ENCODE measurements at regions not wholly inside any gene's neighbourhood (a gene's known extent, or its start where the extent isn't known, plus 50 kb on each side); places are given as distances from the start of the nearest gene placed in this dataset.
"Not testable (repeated sequence)": the region's sequence is repeated elsewhere in the genome, so short reads cannot be mapped to it uniquely, and the experiment has no call there.

GRCh38 chr5:152739916-152740315, 334.8 kb upstream of the NMUR2 start:
- Histone ChIP-seq H3K27me3 (ENCODE audit: control insufficient read depth in 2 of 2, insufficient read depth in 1 of 2, low read length in 1 of 2) (no peaks in the 10 kb centered on the region), H3K27ac (ENCODE audit: low read depth in 1 of 2, low read length in 1 of 2) (no peak overlapping the region), H3K4me1 (ENCODE audit: control insufficient read depth in 2 of 2, insufficient read depth in 2 of 2, low read length in 2 of 2) (no peaks in the 10 kb centered on the region), H3K36me3 (ENCODE audit: control insufficient read depth in 2 of 2, insufficient read depth in 2 of 2, low read length in 1 of 2) (no peaks in the 10 kb centered on the region), H3K9me3 (ENCODE audit: control insufficient read depth in 2 of 2, insufficient read depth in 1 of 2, low read length in 1 of 2) (peaks cover 1 to 9% of the 10 kb centered on the region in 2 donors), H3K4me3 (ENCODE audit: low read length in 2 of 2) (no peak overlapping the region)
- DNase-seq (ENCODE audit: low read depth in 6 of 9, low spot score in 9 of 9), result no peak

GRCh38 chr5:152741126-152741525, 336.0 kb upstream of the NMUR2 start:
- H3K4me3 ChIP-seq (ENCODE audit: low read length in 2 of 2); H3K4me1 ChIP-seq (ENCODE audit: control insufficient read depth in 2 of 2, insufficient read depth in 2 of 2, low read length in 2 of 2); H3K27ac ChIP-seq (ENCODE audit: low read depth in 1 of 2, low read length in 1 of 2); H3K27me3 ChIP-seq (ENCODE audit: control insufficient read depth in 2 of 2, insufficient read depth in 1 of 2, low read length in 1 of 2); DNase-seq (ENCODE audit: low read depth in 6 of 9, low spot score in 9 of 9); H3K9me3 ChIP-seq (ENCODE audit: control insufficient read depth in 2 of 2, insufficient read depth in 1 of 2, low read length in 1 of 2); H3K36me3 ChIP-seq (ENCODE audit: control insufficient read depth in 2 of 2, insufficient read depth in 2 of 2, low read length in 1 of 2): not testable (repeated sequence)
- 84% methylated on average over 10 of the region's 10 CpGs for WGBS

GRCh38 chr5:152787709-152788217, 382.7 kb upstream of the NMUR2 start:
- H3K4me3 ChIP-seq (ENCODE audit: low read length in 2 of 2); H3K36me3 ChIP-seq (ENCODE audit: control insufficient read depth in 2 of 2, insufficient read depth in 2 of 2, low read length in 1 of 2); DNase-seq (ENCODE audit: low read depth in 6 of 9, low spot score in 9 of 9); H3K4me1 ChIP-seq (ENCODE audit: control insufficient read depth in 2 of 2, insufficient read depth in 2 of 2, low read length in 2 of 2); H3K27ac ChIP-seq (ENCODE audit: low read depth in 1 of 2, low read length in 1 of 2); H3K27me3 ChIP-seq (ENCODE audit: control insufficient read depth in 2 of 2, insufficient read depth in 1 of 2, low read length in 1 of 2); H3K9me3 ChIP-seq (ENCODE audit: control insufficient read depth in 2 of 2, insufficient read depth in 1 of 2, low read length in 1 of 2): not testable (repeated sequence)
- WGBS, result 66% methylated on average over 6 of the region's 6 CpGs

- 89% methylated on average over 2 of the region's 2 CpGs for WGBS
- Histone ChIP-seq H3K9me3 (ENCODE audit: control insufficient read depth in 2 of 2, insufficient read depth in 1 of 2, low read length in 1 of 2) (no peaks in the 10 kb centered on the region), H3K27me3 (ENCODE audit: control insufficient read depth in 2 of 2, insufficient read depth in 1 of 2, low read length in 1 of 2) (no peaks in the 10 kb centered on the region), H3K4me1 (ENCODE audit: control insufficient read depth in 2 of 2, insufficient read depth in 2 of 2, low read length in 2 of 2) (no peaks in the 10 kb centered on the region), H3K36me3 (ENCODE audit: control insufficient read depth in 2 of 2, insufficient read depth in 2 of 2, low read length in 1 of 2) (no peaks in the 10 kb centered on the region), H3K27ac (ENCODE audit: low read depth in 1 of 2, low read length in 1 of 2) (no peak overlapping the region), H3K4me3 (ENCODE audit: low read length in 2 of 2) (no peak overlapping the region)
- no peak for DNase-seq (ENCODE audit: low read depth in 6 of 9, low spot score in 9 of 9)
Observed at GRCh38 chr5:152801886-152802285, 396.8 kb upstream of the NMUR2 start.

- no peak for DNase-seq (ENCODE audit: low read depth in 6 of 9, low spot score in 9 of 9)
- Histone ChIP-seq H3K9me3 (ENCODE audit: control insufficient read depth in 2 of 2, insufficient read depth in 1 of 2, low read length in 1 of 2) (no peaks in the 10 kb centered on the region), H3K27me3 (ENCODE audit: control insufficient read depth in 2 of 2, insufficient read depth in 1 of 2, low read length in 1 of 2) (no peaks in the 10 kb centered on the region), H3K4me1 (ENCODE audit: control insufficient read depth in 2 of 2, insufficient read depth in 2 of 2, low read length in 2 of 2) (no peaks in the 10 kb centered on the region), H3K4me3 (ENCODE audit: low read length in 2 of 2) (no peak overlapping the region), H3K27ac (ENCODE audit: low read depth in 1 of 2, low read length in 1 of 2) (no peak overlapping the region), H3K36me3 (ENCODE audit: control insufficient read depth in 2 of 2, insufficient read depth in 2 of 2, low read length in 1 of 2) (no peaks in the 10 kb centered on the region)
- WGBS, result 69% methylated on average over 3 of the region's 3 CpGs
Observed at GRCh38 chr5:152804179-152804578, 399.1 kb upstream of the NMUR2 start.

- Histone ChIP-seq H3K36me3 (ENCODE audit: control insufficient read depth in 2 of 2, insufficient read depth in 2 of 2, low read length in 1 of 2) (no peaks in the 10 kb centered on the region), H3K27ac (ENCODE audit: low read depth in 1 of 2, low read length in 1 of 2) (no peak overlapping the region), H3K4me3 (ENCODE audit: low read length in 2 of 2) (no peak overlapping the region), H3K4me1 (ENCODE audit: control insufficient read depth in 2 of 2, insufficient read depth in 2 of 2, low read length in 2 of 2) (no peaks in the 10 kb centered on the region), H3K27me3 (ENCODE audit: control insufficient read depth in 2 of 2, insufficient read depth in 1 of 2, low read length in 1 of 2) (no peaks in the 10 kb centered on the region), H3K9me3 (ENCODE audit: control insufficient read depth in 2 of 2, insufficient read depth in 1 of 2, low read length in 1 of 2) (no peaks in the 10 kb centered on the region)
- no peak for DNase-seq (ENCODE audit: low read depth in 6 of 9, low spot score in 9 of 9)
- WGBS, result 86% methylated on average over 5 of the region's 5 CpGs
Observed at GRCh38 chr5:152811988-152812387, 406.9 kb upstream of the NMUR2 start.

GRCh38 chr5:152813526-152813925, 408.4 kb upstream of the NMUR2 start:
- Histone ChIP-seq H3K4me3 (ENCODE audit: low read length in 2 of 2) (no peak overlapping the region), H3K9me3 (ENCODE audit: control insufficient read depth in 2 of 2, insufficient read depth in 1 of 2, low read length in 1 of 2) (no peaks in the 10 kb centered on the region), H3K27ac (ENCODE audit: low read depth in 1 of 2, low read length in 1 of 2) (no peak overlapping the region), H3K4me1 (ENCODE audit: control insufficient read depth in 2 of 2, insufficient read depth in 2 of 2, low read length in 2 of 2) (no peaks in the 10 kb centered on the region), H3K27me3 (ENCODE audit: control insufficient read depth in 2 of 2, insufficient read depth in 1 of 2, low read length in 1 of 2) (no peaks in the 10 kb centered on the region), H3K36me3 (ENCODE audit: control insufficient read depth in 2 of 2, insufficient read depth in 2 of 2, low read length in 1 of 2) (no peaks in the 10 kb centered on the region)
- no peak for DNase-seq (ENCODE audit: low read depth in 6 of 9, low spot score in 9 of 9)
- 94% methylated on average over 6 of the region's 6 CpGs for WGBS

GRCh38 chr5:152819891-152820290, 414.8 kb upstream of the NMUR2 start:
- no peaks in the 10 kb centered on the region for H3K4me1 ChIP-seq (ENCODE audit: control insufficient read depth in 2 of 2, insufficient read depth in 2 of 2, low read length in 2 of 2)
- no peaks in the 10 kb centered on the region for H3K27me3 ChIP-seq (ENCODE audit: control insufficient read depth in 2 of 2, insufficient read depth in 1 of 2, low read length in 1 of 2)
- no peaks in the 10 kb centered on the region for H3K36me3 ChIP-seq (ENCODE audit: control insufficient read depth in 2 of 2, insufficient read depth in 2 of 2, low read length in 1 of 2)
- no peak overlapping the region for H3K27ac ChIP-seq (ENCODE audit: low read depth in 1 of 2, low read length in 1 of 2)
- no peaks in the 10 kb centered on the region for H3K9me3 ChIP-seq (ENCODE audit: control insufficient read depth in 2 of 2, insufficient read depth in 1 of 2, low read length in 1 of 2)
- no peak for DNase-seq (ENCODE audit: low read depth in 6 of 9, low spot score in 9 of 9)
- no peak overlapping the region for H3K4me3 ChIP-seq (ENCODE audit: low read length in 2 of 2)

GRCh38 chr5:152824316-152824715, 419.2 kb upstream of the NMUR2 start:
- no peaks in the 10 kb centered on the region for H3K36me3 ChIP-seq (ENCODE audit: control insufficient read depth in 2 of 2, insufficient read depth in 2 of 2, low read length in 1 of 2)

GRCh38 chr5:152838241-152838786, 433.2 kb upstream of the NMUR2 start:
- no peaks in the 10 kb centered on the region for H3K27me3 ChIP-seq (ENCODE audit: control insufficient read depth in 2 of 2, insufficient read depth in 1 of 2, low read length in 1 of 2)
- WGBS, result 91% methylated on average over 7 of the region's 7 CpGs
- H3K27ac ChIP-seq (ENCODE audit: low read depth in 1 of 2, low read length in 1 of 2), result no peak overlapping the region
- DNase-seq (ENCODE audit: low read depth in 6 of 9, low spot score in 9 of 9), result no peak
- H3K4me3 ChIP-seq (ENCODE audit: low read length in 2 of 2), result no peak overlapping the region
- no peaks in the 10 kb centered on the region for H3K9me3 ChIP-seq (ENCODE audit: control insufficient read depth in 2 of 2, insufficient read depth in 1 of 2, low read length in 1 of 2)
- H3K4me1 ChIP-seq (ENCODE audit: control insufficient read depth in 2 of 2, insufficient read depth in 2 of 2, low read length in 2 of 2), result no peaks in the 10 kb centered on the region
- H3K36me3 ChIP-seq (ENCODE audit: control insufficient read depth in 2 of 2, insufficient read depth in 2 of 2, low read length in 1 of 2), result no peaks in the 10 kb centered on the region

More at GRCh38 chr5:152824316-152824715, 419.2 kb upstream of the NMUR2 start:
- Histone ChIP-seq H3K27ac (ENCODE audit: low read depth in 1 of 2, low read length in 1 of 2) (no peak overlapping the region), H3K4me3 (ENCODE audit: low read length in 2 of 2) (no peak overlapping the region), H3K4me1 (ENCODE audit: control insufficient read depth in 2 of 2, insufficient read depth in 2 of 2, low read length in 2 of 2) (no peaks in the 10 kb centered on the region), H3K9me3 (ENCODE audit: control insufficient read depth in 2 of 2, insufficient read depth in 1 of 2, low read length in 1 of 2) (no peaks in the 10 kb centered on the region), H3K27me3 (ENCODE audit: control insufficient read depth in 2 of 2, insufficient read depth in 1 of 2, low read length in 1 of 2) (no peaks in the 10 kb centered on the region)
- DNase-seq (ENCODE audit: low read depth in 6 of 9, low spot score in 9 of 9), result no peak
- WGBS, result 91% methylated on average over 3 of the region's 3 CpGs
